ENCODE measurements at regions not wholly inside any gene's neighbourhood (a gene's known extent, or its start where the extent isn't known, plus 50 kb on each side); places are given as distances from the start of the nearest gene placed in this dataset.

GRCh38 chr3:94179059-94179458 is 116.2 kb downstream of the NSUN3 start:
- no peak for DNase-seq

- no peak for DNase-seq
Observed at GRCh38 chr3:94183551-94183950, 120.7 kb downstream of the NSUN3 start.

GRCh38 chr3:94184781-94185180 is 121.9 kb downstream of the NSUN3 start:
- DNase-seq = no peak

GRCh38 chr3:94185753-94186152 is 122.9 kb downstream of the NSUN3 start:
- DNase-seq = no peak

GRCh38 chr3:94187697-94188096 is 124.8 kb downstream of the NSUN3 start:
- DNase-seq = no peak

GRCh38 chr3:94195381-94195780 is 132.5 kb downstream of the NSUN3 start:
- no peak for DNase-seq

GRCh38 chr3:94206291-94206690 is 143.4 kb downstream of the NSUN3 start:
- no peak for DNase-seq

GRCh38 chr3:94210256-94210655 is 147.4 kb downstream of the NSUN3 start:
- DNase-seq = no peak

GRCh38 chr3:94217406-94217805 is 154.5 kb downstream of the NSUN3 start:
- no peak for DNase-seq

- DNase-seq = no peak
Observed at GRCh38 chr3:94220426-94220825, 157.6 kb downstream of the NSUN3 start.

GRCh38 chr3:94221829-94222228 is 159.0 kb downstream of the NSUN3 start:
- DNase-seq = no peak

- no peak for DNase-seq
Observed at GRCh38 chr3:94225148-94225865, 162.4 kb downstream of the NSUN3 start.

GRCh38 chr3:94226078-94226477 is 163.2 kb downstream of the NSUN3 start:
- no peak for DNase-seq

GRCh38 chr3:94232921-94233320 is 170.1 kb downstream of the NSUN3 start:
- no peak for DNase-seq

GRCh38 chr3:94234177-94234788 is 171.4 kb downstream of the NSUN3 start:
- no peak for DNase-seq

GRCh38 chr3:94241986-94242385 is 179.1 kb downstream of the NSUN3 start:
- no peak for DNase-seq

GRCh38 chr3:94246171-94246570 is 183.3 kb downstream of the NSUN3 start:
- no peak for DNase-seq

- no peak for DNase-seq
Observed at GRCh38 chr3:94248042-94248441, 185.2 kb downstream of the NSUN3 start.

- peak; percentile 75 for DNase-seq
Observed at GRCh38 chr3:94249491-94250079, 186.7 kb downstream of the NSUN3 start.

GRCh38 chr3:94251566-94251965 is 188.7 kb downstream of the NSUN3 start:
- DNase-seq = no peak

- DNase-seq = no peak
Observed at GRCh38 chr3:94252316-94252715, 189.5 kb downstream of the NSUN3 start.

GRCh38 chr3:94256888-94257813 is 194.3 kb downstream of the NSUN3 start:
- DNase-seq = no peak

- DNase-seq = no peak
Observed at GRCh38 chr3:94258851-94259250, 196.0 kb downstream of the NSUN3 start.
